ENCODE measurements at regions not wholly inside any gene's neighbourhood (a gene's known extent, or its start where the extent isn't known, plus 50 kb on each side); places are given as distances from the start of the nearest gene placed in this dataset.

DNA sequence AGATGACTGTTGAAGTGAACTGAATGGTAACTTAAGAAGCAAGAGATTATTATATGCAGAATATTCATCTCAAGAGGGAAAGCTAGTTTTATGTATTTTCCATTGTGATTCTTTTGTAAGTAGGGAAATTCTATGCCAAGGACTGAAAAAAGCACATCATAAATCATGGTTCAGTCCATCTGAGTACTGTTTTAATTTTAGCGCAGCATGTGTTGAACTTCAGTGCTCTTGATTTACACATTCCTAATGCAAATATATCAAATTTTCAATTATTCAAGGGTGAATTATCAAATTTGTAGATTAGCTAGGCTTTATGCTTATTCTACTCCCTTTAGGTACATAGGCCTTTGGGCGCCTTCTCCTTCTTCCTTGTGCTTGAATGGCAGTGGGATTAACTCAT, 50.3 kb upstream of the TCF12 start:
- no peaks in the 10 kb centered on the region for H3K36me3 ChIP-seq
- H3K4me1 ChIP-seq, result no peaks in the 10 kb centered on the region
- no peak overlapping the region for H3K4me3 ChIP-seq
- no peaks in the 10 kb centered on the region for H3K9me3 ChIP-seq
- DNase-seq (ENCODE audit: low spot score in 2 of 2), result no peak
- H3K27me3 ChIP-seq, result no peaks in the 10 kb centered on the region
- no peak for TF ChIP-seq POLR2AphosphoS5 (IDR thresholded peaks at IDR 0.05)
- H3K27ac ChIP-seq, result no peak overlapping the region
- intact Hi-C loops (cut with DNase I; ENCODE audit: low total_unique reads), result no loop called here

DNA sequence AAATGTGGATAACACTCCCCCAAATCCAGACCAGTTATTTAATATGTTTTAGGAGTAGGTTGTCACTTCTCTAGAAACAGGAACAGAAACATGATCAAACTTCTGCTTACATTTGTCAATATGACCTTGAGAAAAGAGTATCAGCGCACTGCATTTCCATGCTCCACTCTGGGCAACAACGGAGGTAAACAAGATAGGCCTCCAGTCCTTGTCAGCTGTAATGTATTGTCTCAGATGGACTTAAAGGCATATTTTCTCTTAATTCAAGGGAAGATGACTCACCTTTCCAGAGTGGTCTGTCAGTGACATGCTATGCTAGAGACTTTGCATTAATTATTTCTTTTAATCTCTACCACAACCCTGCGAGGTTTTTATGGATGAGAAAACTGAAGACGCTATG, 51.6 kb upstream of the TCF12 start:
- no peaks in the 10 kb centered on the region for H3K9me3 ChIP-seq
- TF ChIP-seq, protein P1, sequence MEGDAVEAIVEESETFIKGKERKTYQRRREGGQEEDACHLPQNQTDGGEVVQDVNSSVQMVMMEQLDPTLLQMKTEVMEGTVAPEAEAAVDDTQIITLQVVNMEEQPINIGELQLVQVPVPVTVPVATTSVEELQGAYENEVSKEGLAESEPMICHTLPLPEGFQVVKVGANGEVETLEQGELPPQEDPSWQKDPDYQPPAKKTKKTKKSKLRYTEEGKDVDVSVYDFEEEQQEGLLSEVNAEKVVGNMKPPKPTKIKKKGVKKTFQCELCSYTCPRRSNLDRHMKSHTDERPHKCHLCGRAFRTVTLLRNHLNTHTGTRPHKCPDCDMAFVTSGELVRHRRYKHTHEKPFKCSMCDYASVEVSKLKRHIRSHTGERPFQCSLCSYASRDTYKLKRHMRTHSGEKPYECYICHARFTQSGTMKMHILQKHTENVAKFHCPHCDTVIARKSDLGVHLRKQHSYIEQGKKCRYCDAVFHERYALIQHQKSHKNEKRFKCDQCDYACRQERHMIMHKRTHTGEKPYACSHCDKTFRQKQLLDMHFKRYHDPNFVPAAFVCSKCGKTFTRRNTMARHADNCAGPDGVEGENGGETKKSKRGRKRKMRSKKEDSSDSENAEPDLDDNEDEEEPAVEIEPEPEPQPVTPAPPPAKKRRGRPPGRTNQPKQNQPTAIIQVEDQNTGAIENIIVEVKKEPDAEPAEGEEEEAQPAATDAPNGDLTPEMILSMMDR (IDR thresholded peaks at IDR 0.05), result no peak
- TF ChIP-seq POLR2AphosphoS5 (IDR thresholded peaks at IDR 0.05), result no peak
- no peak for TF ChIP-seq POLR2A (IDR thresholded peaks at IDR 0.05)
- H3K4me3 ChIP-seq, result no peak overlapping the region
- no peak for DNase-seq (ENCODE audit: low spot score in 2 of 2)
- H3K36me3 ChIP-seq, result no peaks in the 10 kb centered on the region
- no peaks in the 10 kb centered on the region for H3K4me1 ChIP-seq
- no peaks in the 10 kb centered on the region for H3K27me3 ChIP-seq
- H3K27ac ChIP-seq, result no peak overlapping the region
- intact Hi-C loops (cut with DNase I; ENCODE audit: low total_unique reads), result no loop called here

GRCh38 chr15:56857828-56858227, 60.6 kb upstream of the TCF12 start:
- no peak for TF ChIP-seq POLR2A (IDR thresholded peaks at IDR 0.05)
- TF ChIP-seq, protein P1 (IDR thresholded peaks at IDR 0.05), result no peak

GRCh38 chr15:56856934-56857333, 61.5 kb upstream of the TCF12 start:
- no peak overlapping the region for H3K27ac ChIP-seq
- no peak for DNase-seq (ENCODE audit: low spot score in 2 of 2)
- H3K36me3 ChIP-seq, result no peaks in the 10 kb centered on the region
- TF ChIP-seq, protein P1 (IDR thresholded peaks at IDR 0.05), result no peak
- no peak for TF ChIP-seq POLR2A (IDR thresholded peaks at IDR 0.05)
- no peak for TF ChIP-seq POLR2AphosphoS5 (IDR thresholded peaks at IDR 0.05)
- H3K4me1 ChIP-seq, result no peaks in the 10 kb centered on the region
- intact Hi-C loops (cut with DNase I; ENCODE audit: low total_unique reads), result no loop called here
- H3K27me3 ChIP-seq, result no peaks in the 10 kb centered on the region
- no peak overlapping the region for H3K4me3 ChIP-seq
- no peaks in the 10 kb centered on the region for H3K9me3 ChIP-seq

More at GRCh38 chr15:56857828-56858227, 60.6 kb upstream of the TCF12 start:
- Histone ChIP-seq H3K9me3 (no peaks in the 10 kb centered on the region), H3K36me3 (no peaks in the 10 kb centered on the region), H3K4me1 (no peaks in the 10 kb centered on the region), H3K27ac (no peak overlapping the region), H3K4me3 (no peak overlapping the region), H3K27me3 (no peaks in the 10 kb centered on the region)
- DNase-seq (ENCODE audit: low spot score in 2 of 2), result no peak
- intact Hi-C loops (cut with DNase I; ENCODE audit: low total_unique reads), result no loop called here

- no peak overlapping the region for H3K27ac ChIP-seq
- no peaks in the 10 kb centered on the region for H3K36me3 ChIP-seq
- intact Hi-C loops (cut with DNase I; ENCODE audit: low total_unique reads), result no loop called here
- no peaks in the 10 kb centered on the region for H3K4me1 ChIP-seq
- H3K27me3 ChIP-seq, result no peaks in the 10 kb centered on the region
- no peak overlapping the region for H3K4me3 ChIP-seq
- no peaks in the 10 kb centered on the region for H3K9me3 ChIP-seq
- DNase-seq (ENCODE audit: low spot score in 2 of 2), result no peak
- TF ChIP-seq POLR2A (IDR thresholded peaks at IDR 0.05) (no peak), POLR2AphosphoS5 (IDR thresholded peaks at IDR 0.05) (no peak)
- TF ChIP-seq, protein P1 (IDR thresholded peaks at IDR 0.05), result no peak
Measured at GRCh38 chr15:56844892-56845291, 73.6 kb upstream of the TCF12 start.

GRCh38 chr15:56844471-56844870, 74.0 kb upstream of the TCF12 start:
- DNase-seq (ENCODE audit: low spot score in 2 of 2), result no peak
- TF ChIP-seq, protein P1 (IDR thresholded peaks at IDR 0.05), result no peak
- no peak for TF ChIP-seq POLR2AphosphoS5 (IDR thresholded peaks at IDR 0.05)
- no peak for TF ChIP-seq POLR2A (IDR thresholded peaks at IDR 0.05)
- Histone ChIP-seq H3K9me3 (no peaks in the 10 kb centered on the region), H3K4me3 (no peak overlapping the region), H3K27ac (no peak overlapping the region), H3K27me3 (no peaks in the 10 kb centered on the region), H3K4me1 (no peaks in the 10 kb centered on the region), H3K36me3 (no peaks in the 10 kb centered on the region)
- intact Hi-C loops (cut with DNase I; ENCODE audit: low total_unique reads), result no loop called here
